H1 (cell line): ENCODE measurements at regions not wholly inside any gene's neighbourhood (a gene's known extent, or its start where the extent isn't known, plus 50 kb on each side); places are given as distances from the start of the nearest gene placed in this dataset.

Source experiments
- CTCF ChIA-PET: fragments of 300-600 bp; sonication (Branson Sonifier 250); formaldehyde crosslinking; loops from one replicate; lab custom pipeline; 2021; ENCODE audit not compliant: partially characterized antibody; lab: Charles Lee
- POLR2A ChIA-PET: fragments of 300-600 bp; sonication (Branson Sonifier 250); formaldehyde crosslinking; loops from one replicate; lab custom pipeline; 2021; ENCODE audit warnings: inconsistent platforms; ENCODE audit not compliant: partially characterized antibody; lab: Charles Lee
- DNase-seq, 2 experiments: peaks; one replicate each; pipeline versions ENCODE4 v3.0.0 to v3.0.0-alpha.2; 2010 to 2022; ENCODE audit warnings: low spot score in 2 of 2, low read depth in 1 of 2, mixed read lengths in 1 of 2
- FAIRE-seq: peaks from 2 replicates; lab custom pipeline; 2011; peaks lifted over from hg19 to GRCh38; lab: Jason Lieb, UNC
- H2AFZ ChIP-seq: 2 replicates; pipeline ENCODE4 v1.8.1; 2012; ENCODE audit warnings: low read length, inconsistent platforms
- H2AK5ac ChIP-seq: 2 replicates; pipeline ENCODE4 v1.6.1; 2013; ENCODE audit warnings: low read depth, low read length
- H2BK120ac ChIP-seq: replicated peaks from 2 replicates; pipeline ENCODE3; 2013; ENCODE audit warnings: low read depth, low read length, inconsistent platforms
- H2BK12ac ChIP-seq: 2 replicates; pipeline ENCODE4 v1.6.1; 2013; ENCODE audit warnings: low read depth, low read length
- H2BK15ac ChIP-seq: 2 replicates; pipeline ENCODE4 v1.6.1; 2013; ENCODE audit warnings: low read length
- H2BK20ac ChIP-seq: 2 replicates; pipeline ENCODE4 v1.6.1; 2013; ENCODE audit warnings: low read length
- H2BK5ac ChIP-seq: 2 replicates; pipeline ENCODE4 v1.6.1; 2013; ENCODE audit warnings: low read depth, low read length
- H3K14ac ChIP-seq: 2 replicates; pipeline ENCODE4 v1.6.1; 2013; ENCODE audit warnings: inconsistent platforms; ENCODE audit not compliant: insufficient read length
- H3K18ac ChIP-seq: 2 replicates; pipeline ENCODE4 v1.6.1; 2013; ENCODE audit warnings: low read length; ENCODE audit errors: extremely low read depth
- H3K23ac ChIP-seq: 2 replicates; pipeline ENCODE4 v1.6.1; 2013; ENCODE audit warnings: inconsistent platforms; ENCODE audit not compliant: insufficient read length
- H3K23me2 ChIP-seq: 2 replicates; pipeline ENCODE4 v1.6.1; 2013; ENCODE audit warnings: low read depth, low read length
- H3K27ac ChIP-seq: 2 replicates; pipeline ENCODE4 v1.6.1; 2011; ENCODE audit warnings: low read depth, low read length, inconsistent platforms
- H3K27me3 ChIP-seq, 4 experiments: replicated peaks in 1 of 4; 1 replicate in 1 of 4; 2 replicates in 3 of 4; pipeline versions ENCODE4 v1.6.1 to v1.8.1; 2011 to 2013; ENCODE audit warnings: low read length in 3 of 4, mild to moderate bottlenecking in 3 of 4, inconsistent platforms in 2 of 4, mixed read lengths in 2 of 4, moderate library complexity in 1 of 4; ENCODE audit not compliant: control insufficient read depth in 3 of 4, insufficient read depth in 3 of 4; ENCODE audit errors: extremely low read depth in 1 of 4
- H3K36me3 ChIP-seq, 4 experiments: 2 replicates each; pipeline versions ENCODE4 v1.6.1 to v1.8.1; 2011 to 2013; ENCODE audit warnings: mild to moderate bottlenecking in 4 of 4, low read length in 3 of 4, moderate library complexity in 2 of 4, control low read depth in 1 of 4, inconsistent platforms in 1 of 4; ENCODE audit not compliant: insufficient read depth in 4 of 4, control insufficient read depth in 2 of 4
- H3K4ac ChIP-seq: replicated peaks from 2 replicates; pipeline ENCODE3; 2013; ENCODE audit warnings: low read length, low read depth, mixed read lengths, inconsistent platforms; ENCODE audit not compliant: insufficient read length
- H3K4me1 ChIP-seq, 4 experiments: replicated peaks in 1 of 4; 1 replicate in 1 of 4; 2 replicates in 3 of 4; pipeline versions ENCODE4 v1.6.1 to v1.8.1; 2011 to 2013; ENCODE audit warnings: low read length in 3 of 4, inconsistent platforms in 2 of 4, mixed read lengths in 1 of 4; ENCODE audit not compliant: insufficient read depth in 4 of 4, control insufficient read depth in 3 of 4
- H3K4me2 ChIP-seq, 2 experiments: 2 replicates each; pipeline versions ENCODE4 v1.6.1 to v1.8.1; 2011 to 2013; ENCODE audit warnings: low read depth in 2 of 2, low read length in 2 of 2, control low read depth in 1 of 2, inconsistent platforms in 1 of 2, mild to moderate bottlenecking in 1 of 2; ENCODE audit not compliant: insufficient read depth in 1 of 2
- H3K4me3 ChIP-seq, 4 experiments: fragments of 200-600, 300-600 bp in 1 of 4; sonication (generic), shearing (Covaris generic), sonication (Bioruptor Twin) in 1 of 4; 2 replicates each; pipeline versions ENCODE4 v1.5.1 to v1.8.1; 2011 to 2016; ENCODE audit warnings: low read length in 4 of 4, low read depth in 3 of 4, control low read depth in 2 of 4, inconsistent platforms in 2 of 4, mild to moderate bottlenecking in 2 of 4, mixed read lengths in 1 of 4, moderate library complexity in 1 of 4; ENCODE audit not compliant: insufficient read depth in 2 of 4; ENCODE audit errors: extremely low read depth in 1 of 4
- H3K56ac ChIP-seq: replicated peaks from 2 replicates; pipeline ENCODE3; 2013; ENCODE audit warnings: low read depth, mild to moderate bottlenecking, mixed read lengths, low read length, inconsistent platforms; ENCODE audit not compliant: insufficient read length
- H3K79me1 ChIP-seq: 2 replicates; pipeline ENCODE4 v1.6.1; 2013; ENCODE audit warnings: low read depth, low read length, control low read depth
- H3K79me2 ChIP-seq, 2 experiments: 2 replicates each; pipeline versions ENCODE4 v1.6.1 to v1.8.1; 2012 to 2013; ENCODE audit warnings: low read length in 2 of 2, mild to moderate bottlenecking in 2 of 2, inconsistent platforms in 1 of 2; ENCODE audit not compliant: insufficient read depth in 2 of 2, control insufficient read depth in 1 of 2
- H3K9ac ChIP-seq, 4 experiments: replicated peaks in 1 of 4; 1 replicate in 1 of 4; 2 replicates in 3 of 4; pipeline versions ENCODE4 v1.6.1 to v1.8.1; 2011 to 2013; ENCODE audit warnings: low read depth in 3 of 4, low read length in 3 of 4, control low read depth in 2 of 4, mild to moderate bottlenecking in 2 of 4, moderate library complexity in 2 of 4, inconsistent platforms in 1 of 4; ENCODE audit errors: extremely low read depth in 1 of 4
- H3K9me3 ChIP-seq, 2 experiments: 2 replicates each; pipeline versions ENCODE4 v1.6.1 to v1.8.1; 2012 to 2013; ENCODE audit warnings: mild to moderate bottlenecking in 2 of 2, moderate library complexity in 2 of 2, control low read depth in 1 of 2, inconsistent platforms in 1 of 2, low read depth in 1 of 2, low read length in 1 of 2, mixed read lengths in 1 of 2; ENCODE audit not compliant: insufficient read depth in 2 of 2
- H4K20me1 ChIP-seq, 2 experiments: replicated peaks in 1 of 2; 2 replicates each; pipeline versions ENCODE3 to v1.8.1; 2011 to 2013; ENCODE audit warnings: inconsistent platforms in 2 of 2, low read length in 2 of 2, mild to moderate bottlenecking in 1 of 2; ENCODE audit not compliant: insufficient read depth in 2 of 2, control insufficient read depth in 1 of 2
- H4K5ac ChIP-seq: 2 replicates; pipeline ENCODE4 v1.6.1; 2013; ENCODE audit warnings: low read length, low read depth, mixed read lengths, inconsistent platforms; ENCODE audit not compliant: insufficient read length
- H4K8ac ChIP-seq: 2 replicates; pipeline ENCODE4 v1.8.0; 2013; ENCODE audit warnings: mild to moderate bottlenecking, moderate library complexity, low read length, inconsistent platforms; ENCODE audit not compliant: insufficient read depth; ENCODE audit errors: extremely low read depth
- H4K91ac ChIP-seq: replicated peaks from 2 replicates; pipeline ENCODE3; 2013; ENCODE audit warnings: low read length, mixed read lengths, inconsistent platforms; ENCODE audit not compliant: insufficient read length
- FOSL1 ChIP-seq: IDR thresholded peaks from 2 replicates; pipeline ENCODE4 v1.6.1; 2011; ENCODE audit warnings: mild to moderate bottlenecking, low read depth, low read length, moderate library complexity; ENCODE audit not compliant: insufficient read depth
- SAP30 ChIP-seq: fragments of 300-600 bp; sonication (generic); IDR thresholded peaks from 2 replicates; pipeline ENCODE4 v1.7.1; 2012; ENCODE audit warnings: low read length, moderate library complexity, mild to moderate bottlenecking, inconsistent platforms; ENCODE audit not compliant: insufficient read depth, insufficient replicate concordance
- WGBS, 2 experiments: shearing (Covaris generic) in 1 of 2; methylation state at CpG; one replicate each; pipeline versions ENCODE4 v1.1.6 to v1.1.7; 2013 to 2015; ENCODE audit warnings: low lambda C conversion rate in 2 of 2, mixed read lengths in 2 of 2, inconsistent platforms in 1 of 2, low coverage in 1 of 2, missing lambda C conversion rate in 1 of 2; ENCODE audit not compliant: insufficient replicate concordance in 2 of 2, insufficient coverage in 1 of 2, insufficient read length in 1 of 2; ENCODE audit errors: extremely low coverage in 1 of 2, missing lambda C conversion rate in 1 of 2; 5-methylcytosine and 5-hydroxymethylcytosine counted together

DNA sequence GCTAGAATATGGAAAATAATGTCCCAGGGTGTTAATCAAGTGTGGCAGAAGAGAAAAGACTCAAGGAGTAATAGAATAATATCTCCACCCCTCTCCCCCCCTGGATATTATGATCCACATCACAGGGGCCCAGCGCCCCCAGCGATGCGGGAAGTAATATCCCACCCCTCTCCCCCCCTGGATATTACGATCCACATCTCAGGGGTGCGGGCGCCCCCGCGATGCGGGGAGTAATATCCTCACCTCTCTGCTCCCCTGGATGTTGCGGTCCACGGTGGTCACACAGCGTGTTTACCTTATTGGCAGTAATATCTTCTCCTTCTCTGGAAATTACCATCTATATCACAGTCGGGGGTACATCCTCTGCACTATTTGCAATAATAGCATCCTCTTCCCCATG, 97.1 kb upstream of the OSBPL11 start:
- H2BK120ac ChIP-seq, result no peak overlapping the region
- TF ChIP-seq FOSL1 (no peak), SAP30 (no peak)
- TF ChIP-seq, all 59 proteins: peak for 0
- Histone ChIP-seq H2BK12ac (no peak overlapping the region), H2AFZ (no peak overlapping the region), H3K4me1 (no peaks in the 10 kb centered on the region), H3K79me1 (no peaks in the 10 kb centered on the region), H3K4me3 (no peak overlapping the region), H3K56ac (no peak overlapping the region), H3K9ac (no peak overlapping the region), H3K27me3 (no peaks in the 10 kb centered on the region), H4K5ac (no peak overlapping the region), H3K4ac (no peak overlapping the region), H3K79me2 (no peaks in the 10 kb centered on the region), H2AK5ac (no peak overlapping the region), H4K20me1 (no peaks in the 10 kb centered on the region), H3K23me2 (no peaks in the 10 kb centered on the region), H3K23ac (no peak overlapping the region), H2BK5ac (no peak overlapping the region), H2BK20ac (no peak overlapping the region), H4K91ac (no peak overlapping the region), H3K9me3 (0 out of 4 replicates have a peak, but pooled peaks cover 0 to 2% of the 10 kb centered on the region in 2 experiments), H3K4me2 (no peak overlapping the region), H3K27ac (no peak overlapping the region), H4K8ac (no peak overlapping the region), H3K18ac (no peak overlapping the region), H3K36me3 (no peaks in the 10 kb centered on the region), H2BK15ac (no peak overlapping the region), H3K14ac (no peak overlapping the region)
- DNase-seq (no peak), FAIRE-seq (no peak)
- CTCF ChIA-PET, result no interaction called here
- POLR2A ChIA-PET, result no interaction called here
- 94% methylated on average over 12 of the region's 13 CpGs; no CpG with 5 or more reads in 1 of the 2 experiments for WGBS, 2 experiments
